SK-N-SH (cell line): ENCODE measurements at regions not wholly inside any gene's neighbourhood (a gene's known extent, or its start where the extent isn't known, plus 50 kb on each side); places are given as distances from the start of the nearest gene placed in this dataset.
A peak's percentile ranks its signal among the peaks of the same experiment; 100 is the strongest.

Experiments
- CTCF ChIA-PET: fragments of 300-600, 350-600 bp; formaldehyde crosslinking; extraction: SDS; loops from one replicate; lab custom pipeline; 2021; lab: Yijun Ruan, JAX
- POLR2A ChIA-PET: fragments of 350-600 bp; sonication (Branson Sonifier 250); formaldehyde crosslinking; extraction: SDS; loops from one replicate; lab custom pipeline; 2020; ENCODE audit warnings: antibody characterized with exemption, inconsistent platforms; lab: Yijun Ruan, JAX
- DNase-seq: peaks from one replicate; pipeline ENCODE4 v3.0.0; 2012
- H2AFZ ChIP-seq: fragments of 200-600 bp; sonication (generic); 2 replicates; pipeline ENCODE4 v1.8.1; 2016; ENCODE audit warnings: antibody characterized with exemption, mild to moderate bottlenecking, low read depth
- H3F3A ChIP-seq: fragments of 200-600 bp; sonication (generic); replicated peaks from 2 replicates; pipeline ENCODE3; 2016; ENCODE audit warnings: antibody characterized with exemption, mild to moderate bottlenecking; ENCODE audit not compliant: insufficient read depth
- H3K27ac ChIP-seq, 2 experiments: fragments of 200-500 bp in 1 of 2; fragments of 200-600 bp in 1 of 2; sonication (Bioruptor generic) in 1 of 2; sonication (generic), shearing (Covaris generic) in 1 of 2; 2 replicates each; pipeline versions ENCODE4 v1.5.1 to v1.6.1; 2014 to 2016; ENCODE audit warnings: low read depth in 2 of 2, inconsistent platforms in 1 of 2, low read length in 1 of 2, mild to moderate bottlenecking in 1 of 2, mixed read lengths in 1 of 2
- H3K27me3 ChIP-seq: fragments of 200-600 bp; sonication (generic), shearing (Covaris generic); 2 replicates; pipeline ENCODE4 v1.6.1; 2016; ENCODE audit warnings: mixed run types; ENCODE audit not compliant: insufficient read depth
- H3K36me3 ChIP-seq, 2 experiments: fragments of 200-500 bp in 1 of 2; fragments of 200-600 bp in 1 of 2; sonication (Bioruptor generic) in 1 of 2; sonication (generic) in 1 of 2; replicated peaks in 1 of 2; 2 replicates each; pipeline versions ENCODE3 to v1.5.1; 2014 to 2016; ENCODE audit warnings: low read length in 1 of 2, mild to moderate bottlenecking in 1 of 2; ENCODE audit not compliant: insufficient read depth in 2 of 2, control insufficient read depth in 1 of 2
- H3K4me1 ChIP-seq, 2 experiments: fragments of 200-500 bp in 1 of 2; fragments of 200-600 bp in 1 of 2; sonication (Bioruptor generic) in 1 of 2; sonication (generic), shearing (Covaris generic) in 1 of 2; 2 replicates each; pipeline versions ENCODE4 v1.5.1 to v1.6.1; 2014 to 2016; ENCODE audit warnings: low read depth in 1 of 2, low read length in 1 of 2, mixed run types in 1 of 2; ENCODE audit not compliant: insufficient read depth in 2 of 2, control insufficient read depth in 1 of 2
- H3K4me2 ChIP-seq: fragments of 200-600 bp; sonication (generic), shearing (Covaris generic); 2 replicates; pipeline ENCODE4 v1.6.1; 2017; ENCODE audit warnings: mixed run types
- H3K4me3 ChIP-seq, 2 experiments: fragments of 200-500 bp in 1 of 2; fragments of 200-600 bp in 1 of 2; sonication (Bioruptor generic) in 1 of 2; sonication (generic), shearing (Covaris generic) in 1 of 2; 2 replicates each; pipeline versions ENCODE4 v1.5.1 to v1.8.1; 2014 to 2016; ENCODE audit warnings: low read depth in 2 of 2, inconsistent platforms in 1 of 2, low read length in 1 of 2, mild to moderate bottlenecking in 1 of 2, mixed read lengths in 1 of 2, moderate library complexity in 1 of 2
- H3K79me2 ChIP-seq: fragments of 200-600 bp; sonication (generic); 2 replicates; pipeline ENCODE4 v1.8.1; 2017; ENCODE audit warnings: mild to moderate bottlenecking; ENCODE audit not compliant: insufficient read depth
- H3K9ac ChIP-seq: fragments of 200-600 bp; sonication (generic); 2 replicates; pipeline ENCODE4 v1.6.1; 2017; ENCODE audit warnings: mixed run types
- H3K9me2 ChIP-seq: fragments of 200-600 bp; sonication (generic); 2 replicates; pipeline ENCODE4 v1.6.1; 2017; ENCODE audit warnings: mixed run types
- H3K9me3 ChIP-seq: fragments of 200-600 bp; sonication (generic); 2 replicates; pipeline ENCODE4 v1.6.1; 2017; ENCODE audit warnings: mixed run types, mild to moderate bottlenecking, moderate library complexity
- H4K20me1 ChIP-seq: fragments of 200-600 bp; sonication (generic); 2 replicates; pipeline ENCODE4 v1.6.1; 2017; ENCODE audit warnings: mild to moderate bottlenecking, mixed run types; ENCODE audit not compliant: insufficient read depth
- ELF1 ChIP-seq: IDR thresholded peaks from 2 replicates; pipeline ENCODE4 v1.4.0; 2012
- EP300 ChIP-seq, 2 experiments: IDR thresholded peaks; 2 replicates each; pipeline versions ENCODE4 v1.4.0 to v1.6.1; 2012; ENCODE audit warnings: borderline replicate concordance in 1 of 2, low read depth in 1 of 2, low read length in 1 of 2
- FOSL2 ChIP-seq: IDR thresholded peaks from 2 replicates; pipeline ENCODE4 v1.4.0; 2012; ENCODE audit warnings: low read depth, mild to moderate bottlenecking, moderate library complexity, borderline replicate concordance
- GABPA ChIP-seq: IDR thresholded peaks from 2 replicates; pipeline ENCODE4 v1.4.0; 2012; ENCODE audit warnings: low read depth, mild to moderate bottlenecking
- JUND ChIP-seq: IDR thresholded peaks from 2 replicates; pipeline ENCODE4 v1.4.0; 2012
- MAX ChIP-seq: IDR thresholded peaks from 2 replicates; pipeline ENCODE4 v1.4.0; 2012; ENCODE audit warnings: low read depth
- MEF2A ChIP-seq: IDR thresholded peaks from 2 replicates; pipeline ENCODE4 v1.4.0; 2012; ENCODE audit warnings: low read depth, borderline replicate concordance
- NFIC ChIP-seq: IDR thresholded peaks from 2 replicates; pipeline ENCODE4 v1.4.0; 2012; ENCODE audit warnings: borderline replicate concordance
- RAD21 ChIP-seq: IDR thresholded peaks from 2 replicates; pipeline ENCODE4 v1.6.1; 2012; ENCODE audit warnings: mild to moderate bottlenecking, low read length
- RCOR1 ChIP-seq: fragments of 150-350 bp; IDR thresholded peaks from 2 replicates; pipeline ENCODE4 v1.6.1; 2017; ENCODE audit warnings: antibody characterized with exemption, low read length
- RFX5 ChIP-seq: IDR thresholded peaks from 2 replicates; pipeline ENCODE4 v1.6.1; 2012; ENCODE audit warnings: mild to moderate bottlenecking, improper control_type of control experiment, low read length
- RXRA ChIP-seq: IDR thresholded peaks from 2 replicates; pipeline ENCODE4 v1.4.0; 2012; ENCODE audit warnings: low read depth, mild to moderate bottlenecking, borderline replicate concordance
- TAF1 ChIP-seq: IDR thresholded peaks from 2 replicates; pipeline ENCODE4 v1.6.1; 2012; ENCODE audit warnings: low read depth, mild to moderate bottlenecking, low read length, moderate library complexity, borderline replicate concordance
- TEAD4 ChIP-seq: IDR thresholded peaks from 2 replicates; pipeline ENCODE4 v1.4.0; 2012; ENCODE audit warnings: mild to moderate bottlenecking, borderline replicate concordance; ENCODE audit not compliant: insufficient read depth
- USF2 ChIP-seq: fragments of 150-350 bp; IDR thresholded peaks from 2 replicates; pipeline ENCODE4 v1.6.1; 2017; ENCODE audit warnings: antibody characterized with exemption, low read length, low read depth, borderline replicate concordance
- YY1 ChIP-seq: IDR thresholded peaks from 2 replicates; pipeline ENCODE4 v1.4.0; 2012; ENCODE audit warnings: low read depth, mild to moderate bottlenecking
- WGBS: methylation state at CpG from one replicate; pipeline ENCODE4 v1.1.6; 2017; ENCODE audit warnings: low lambda C conversion rate; 5-methylcytosine and 5-hydroxymethylcytosine counted together

- no peaks in the 10 kb centered on the region for H3K79me2 ChIP-seq
- H4K20me1 ChIP-seq: no peaks in the 10 kb centered on the region
- H3K9ac ChIP-seq: no peak overlapping the region
- H3K27ac ChIP-seq: no peak overlapping the region
- CTCF ChIA-PET: interaction anchor here (1.0 kb wide), 1 partner anchor 1892 kb away, joined by 3 read pairs; no protein-coding TSS in a partner anchor
- H3K27me3 ChIP-seq: no peaks in the 10 kb centered on the region
- TF ChIP-seq RFX5 (no peak), JUND (no peak), MAX (no peak), TAF1 (no peak), EP300 (IDR thresholded peaks at IDR 0.05; ENCODE audit: borderline replicate concordance in 1 of 2, low read depth in 1 of 2, low read length in 1 of 2) (no peak), MEF2A (no peak), RAD21 (no peak), RXRA (no peak), RCOR1 (no peak), NFIC (no peak), GABPA (no peak), ELF1 (no peak)
- H2AFZ ChIP-seq: no peak overlapping the region
- H3K4me2 ChIP-seq: no peak overlapping the region
- no peaks in the 10 kb centered on the region for H3F3A ChIP-seq
- WGBS: 63% methylated on average over 1 of the region's 1 CpG
- no peaks in the 10 kb centered on the region for H3K36me3 ChIP-seq
- POLR2A ChIA-PET: no interaction called here
- no peak overlapping the region for H3K4me3 ChIP-seq
- peaks cover 0 to 8% of the 10 kb centered on the region in 2 experiments; a peak in 2 of 4 replicates for H3K4me1 ChIP-seq
- DNase-seq: no peak
- no peaks in the 10 kb centered on the region for H3K9me3 ChIP-seq
- no peaks in the 10 kb centered on the region for H3K9me2 ChIP-seq
Measured at GRCh38 chr16:65353183-65353582, 231.3 kb upstream of the CDH11 start.

GRCh38 chr16:65349626-65350025, 227.8 kb upstream of the CDH11 start:
- Histone ChIP-seq H3K4me1 (peaks cover 0 to 8% of the 10 kb centered on the region in 2 experiments; a peak in 2 of 4 replicates), H3K36me3 (no peaks in the 10 kb centered on the region), H3K4me3 (no peak overlapping the region), H2AFZ (peak overlapping the region; percentile 33; the same call in 1 of the 2 replicates), H3K79me2 (no peaks in the 10 kb centered on the region), H3K9me2 (no peaks in the 10 kb centered on the region), H3K9ac (no peak overlapping the region), H3K9me3 (no peaks in the 10 kb centered on the region), H4K20me1 (no peaks in the 10 kb centered on the region), H3K27ac (no peak overlapping the region), H3K4me2 (no peak overlapping the region), H3F3A (no peaks in the 10 kb centered on the region), H3K27me3 (no peaks in the 10 kb centered on the region)
- ChIA-PET CTCF (interaction anchor here (1.0 to 1.2 kb wide), 2 partner anchors 11 to 13 kb away, joined by 3 read pairs; no protein-coding TSS in a partner anchor), POLR2A (no interaction called here)
- no peak for TF ChIP-seq JUND
- TF ChIP-seq TEAD4: no peak
- no peak for TF ChIP-seq EP300 (IDR thresholded peaks at IDR 0.05; ENCODE audit: borderline replicate concordance in 1 of 2, low read depth in 1 of 2, low read length in 1 of 2)
- TF ChIP-seq RAD21: no peak
- no peak for TF ChIP-seq YY1
- TF ChIP-seq MAX: no peak
- no peak for TF ChIP-seq FOSL2
- no peak for TF ChIP-seq USF2
- no peak for DNase-seq
- WGBS: 44% methylated on average over 7 of the region's 7 CpGs
